PC-3 (cell line): ENCODE measurements at regions not wholly inside any gene's neighbourhood (a gene's known extent, or its start where the extent isn't known, plus 50 kb on each side); places are given as distances from the start of the nearest gene placed in this dataset.

Source experiments
- ATAC-seq: fragments of 200-7000 bp; cut with Tn5 transposase; 2 replicates; pipeline ENCODE4 v1.9.1; 2020; ENCODE audit warnings: mild to moderate bottlenecking, moderate library complexity
- BruUV-seq: library from RNA; stranded (reverse); fragments of 400-500 nt; replicated peaks from 2 replicates; lab custom pipeline; 2021; lab: Mats Ljungman, UMichigan
- CTCF ChIA-PET: fragments of 300-600 bp; sonication (Branson Sonifier 250); formaldehyde crosslinking; loops from one replicate; lab custom pipeline; 2022; ENCODE audit warnings: antibody characterized with exemption; lab: Charles Lee
- POLR2A ChIA-PET: fragments of 300-600 bp; sonication (Branson Sonifier 250); formaldehyde crosslinking; loops from one replicate; lab custom pipeline; 2022; ENCODE audit warnings: antibody characterized with exemption; ENCODE audit not compliant: unreplicated experiment; lab: Charles Lee
- DNase-seq: peaks from one replicate; pipeline ENCODE4 v3.0.0-alpha.2; 2015
- H2AFZ ChIP-seq: fragments of 300-600 bp; sonication (generic); 2 replicates; pipeline ENCODE4 v1.6.0; 2016; ENCODE audit warnings: antibody characterized with exemption, low read length
- H3F3A ChIP-seq: fragments of 300-600 bp; sonication (generic); one replicate; pipeline ENCODE4 v1.6.0; 2017; ENCODE audit warnings: antibody characterized with exemption, low read length, control low read depth, mild to moderate bottlenecking; ENCODE audit not compliant: unreplicated experiment
- H3K27ac ChIP-seq: fragments of 300-600 bp; sonication (generic); 2 replicates; pipeline ENCODE4 v1.5.1; 2016; ENCODE audit warnings: mild to moderate bottlenecking, low read length
- H3K27me3 ChIP-seq: fragments of 300-600 bp; sonication (generic); 2 replicates; pipeline ENCODE4 v1.6.1; 2016; ENCODE audit warnings: low read length, mixed read lengths
- H3K36me3 ChIP-seq: fragments of 300-600 bp; sonication (generic); 2 replicates; pipeline ENCODE4 v1.6.1; 2016; ENCODE audit warnings: low read depth, mixed run types, low read length, mixed read lengths
- H3K4me1 ChIP-seq: fragments of 300-600 bp; sonication (generic); 2 replicates; pipeline ENCODE4 v1.5.1; 2016; ENCODE audit warnings: low read length; ENCODE audit not compliant: insufficient read depth
- H3K4me2 ChIP-seq: fragments of 300-600 bp; sonication (generic); 2 replicates; pipeline ENCODE4 v1.6.0; 2016; ENCODE audit warnings: low read length
- H3K4me3 ChIP-seq: fragments of 300-600 bp; sonication (generic); 2 replicates; pipeline ENCODE4 v1.5.1; 2016; ENCODE audit warnings: mild to moderate bottlenecking, low read length, mixed read lengths
- H3K79me2 ChIP-seq: fragments of 300-600 bp; sonication (generic); 2 replicates; pipeline ENCODE4 v1.6.1; 2017; ENCODE audit warnings: low read length, mixed read lengths
- H3K9ac ChIP-seq: fragments of 300-600 bp; sonication (generic); 2 replicates; pipeline ENCODE4 v1.6.0; 2016; ENCODE audit warnings: mild to moderate bottlenecking, low read length
- H3K9me2 ChIP-seq: fragments of 300-600 bp; sonication (generic); replicated peaks from 2 replicates; pipeline ENCODE4 v1.6.1; 2016; ENCODE audit warnings: mixed run types, low read length, mixed read lengths
- H3K9me3 ChIP-seq: fragments of 300-600 bp; sonication (generic); 2 replicates; pipeline ENCODE4 v1.6.1; 2016; ENCODE audit warnings: low read length, mixed read lengths
- H4K20me1 ChIP-seq: fragments of 300-600 bp; sonication (generic); 2 replicates; pipeline ENCODE4 v1.6.1; 2016; ENCODE audit warnings: low read length, mixed read lengths
- EZH2 ChIP-seq: fragments of 300-600 bp; sonication (generic); IDR thresholded peaks from one replicate; pipeline ENCODE4 v1.6.1; 2017; ENCODE audit warnings: antibody characterized with exemption, mild to moderate bottlenecking, low read length; ENCODE audit not compliant: unreplicated experiment
- EZH2phosphoT487 ChIP-seq: fragments of 300-600 bp; sonication (generic); IDR thresholded peaks from 2 replicates; pipeline ENCODE4 v1.6.1; 2018; ENCODE audit warnings: mild to moderate bottlenecking, antibody characterized with exemption, low read length, borderline replicate concordance
- intact Hi-C: fragments of 100-400 bp; cut with micrococcal nuclease; formaldehyde crosslinking; loops from 2 replicates; pipeline ENCODE4 v1.9.0; 2023
- TF ChIP-seq, protein P1 (sequence below): fragments of 300-600 bp; sonication (generic); conservative IDR thresholded peaks from 2 replicates; pipeline ENCODE4 v1.5.1; 2017; ENCODE audit warnings: antibody characterized with exemption, low read depth, mild to moderate bottlenecking, low read length

GRCh38 chr5:67293226-67293625 is 96.6 kb upstream of the CD180 start:
- H2AFZ ChIP-seq, result no peak overlapping the region
- no peak overlapping the region for H3K27ac ChIP-seq
- no peaks in the 10 kb centered on the region for H3K9me3 ChIP-seq
- no peaks in the 10 kb centered on the region for H4K20me1 ChIP-seq
- BruUV-seq, result no TSS peak
- no peaks in the 10 kb centered on the region for H3K4me1 ChIP-seq
- no peaks in the 10 kb centered on the region for H3K79me2 ChIP-seq
- no peak overlapping the region for H3K9ac ChIP-seq
- H3K4me3 ChIP-seq, result no peak overlapping the region
- no peaks in the 10 kb centered on the region for H3K36me3 ChIP-seq
- DNase-seq (no peak), ATAC-seq (no peak)
- H3K9me2 ChIP-seq, result no peaks in the 10 kb centered on the region
- intact Hi-C loops, result no loop called here
- ChIA-PET CTCF (no interaction called here), POLR2A (no interaction called here)
- H3K4me2 ChIP-seq, result no peak overlapping the region
- no peaks in the 10 kb centered on the region for H3F3A ChIP-seq
- H3K27me3 ChIP-seq, result no peaks in the 10 kb centered on the region
- TF ChIP-seq, protein P1, sequence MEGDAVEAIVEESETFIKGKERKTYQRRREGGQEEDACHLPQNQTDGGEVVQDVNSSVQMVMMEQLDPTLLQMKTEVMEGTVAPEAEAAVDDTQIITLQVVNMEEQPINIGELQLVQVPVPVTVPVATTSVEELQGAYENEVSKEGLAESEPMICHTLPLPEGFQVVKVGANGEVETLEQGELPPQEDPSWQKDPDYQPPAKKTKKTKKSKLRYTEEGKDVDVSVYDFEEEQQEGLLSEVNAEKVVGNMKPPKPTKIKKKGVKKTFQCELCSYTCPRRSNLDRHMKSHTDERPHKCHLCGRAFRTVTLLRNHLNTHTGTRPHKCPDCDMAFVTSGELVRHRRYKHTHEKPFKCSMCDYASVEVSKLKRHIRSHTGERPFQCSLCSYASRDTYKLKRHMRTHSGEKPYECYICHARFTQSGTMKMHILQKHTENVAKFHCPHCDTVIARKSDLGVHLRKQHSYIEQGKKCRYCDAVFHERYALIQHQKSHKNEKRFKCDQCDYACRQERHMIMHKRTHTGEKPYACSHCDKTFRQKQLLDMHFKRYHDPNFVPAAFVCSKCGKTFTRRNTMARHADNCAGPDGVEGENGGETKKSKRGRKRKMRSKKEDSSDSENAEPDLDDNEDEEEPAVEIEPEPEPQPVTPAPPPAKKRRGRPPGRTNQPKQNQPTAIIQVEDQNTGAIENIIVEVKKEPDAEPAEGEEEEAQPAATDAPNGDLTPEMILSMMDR, result no peak
- TF ChIP-seq EZH2phosphoT487 (no peak), EZH2 (no peak)

DNA sequence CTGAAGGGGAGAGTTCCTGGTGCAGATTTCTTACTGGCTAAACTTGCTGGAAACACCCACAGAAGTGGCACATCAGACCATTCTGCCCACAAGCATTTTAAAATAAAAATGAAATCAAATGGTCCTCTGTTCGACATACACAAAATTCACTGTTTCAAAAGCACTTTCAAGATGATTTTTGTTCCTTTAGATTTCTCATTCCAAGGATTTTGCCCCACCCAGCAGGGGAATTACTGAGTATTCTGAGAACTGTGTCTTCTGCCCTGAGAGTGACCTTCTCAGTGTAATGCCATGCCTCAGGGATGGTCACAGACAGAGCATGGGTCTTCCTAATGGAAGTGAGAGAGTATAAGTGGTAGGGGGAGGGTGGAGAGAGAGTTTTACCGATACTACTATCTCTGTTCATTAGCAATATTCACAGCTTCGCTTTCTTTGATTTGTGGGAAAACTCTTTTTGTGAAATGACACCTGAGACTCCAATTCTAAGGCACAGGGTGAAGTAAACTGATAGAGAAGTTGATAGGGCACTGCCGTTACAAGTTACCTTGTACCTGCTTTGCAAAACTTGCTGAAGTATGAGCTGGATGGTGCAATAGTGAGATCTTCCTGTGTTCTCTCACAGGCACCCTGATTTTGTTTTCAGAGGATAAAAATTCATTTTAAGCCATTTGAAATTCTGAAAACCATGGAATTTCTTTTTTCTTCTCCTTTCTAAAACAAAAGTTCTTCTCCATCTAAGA is 95.8 kb upstream of the CD180 start:
- Histone ChIP-seq H3K36me3 (no peaks in the 10 kb centered on the region), H3K9me2 (no peaks in the 10 kb centered on the region), H3K27me3 (no peaks in the 10 kb centered on the region), H3K79me2 (no peaks in the 10 kb centered on the region), H3K27ac (no peak overlapping the region), H3K4me1 (no peaks in the 10 kb centered on the region), H3K9me3 (no peaks in the 10 kb centered on the region), H3K9ac (no peak overlapping the region), H4K20me1 (no peaks in the 10 kb centered on the region), H3K4me2 (no peak overlapping the region), H2AFZ (no peak overlapping the region), H3F3A (no peaks in the 10 kb centered on the region), H3K4me3 (no peak overlapping the region)
- DNase-seq (no peak), ATAC-seq (no peak)
- ChIA-PET POLR2A (no interaction called here), CTCF (no interaction called here)
- BruUV-seq, result no TSS peak
- TF ChIP-seq, protein P1, result no peak
- TF ChIP-seq EZH2 (no peak), EZH2phosphoT487 (no peak)
- intact Hi-C loops, result no loop called here

- no TSS peak for BruUV-seq
- TF ChIP-seq EZH2phosphoT487 (no peak), EZH2 (no peak)
- TF ChIP-seq, protein P1, result no peak
- H3K9me3 ChIP-seq, result no peaks in the 10 kb centered on the region
- H3F3A ChIP-seq, result no peaks in the 10 kb centered on the region
- no peak overlapping the region for H3K27ac ChIP-seq
- no peak overlapping the region for H3K9ac ChIP-seq
- H3K4me1 ChIP-seq, result no peaks in the 10 kb centered on the region
- ATAC-seq (no peak), DNase-seq (no peak)
- intact Hi-C loops, result no loop called here
- no peak overlapping the region for H3K4me3 ChIP-seq
- H3K9me2 ChIP-seq, result no peaks in the 10 kb centered on the region
- H3K36me3 ChIP-seq, result no peaks in the 10 kb centered on the region
- H3K79me2 ChIP-seq, result no peaks in the 10 kb centered on the region
- POLR2A ChIA-PET, result no interaction called here
- H3K27me3 ChIP-seq, result no peaks in the 10 kb centered on the region
- H3K4me2 ChIP-seq, result no peak overlapping the region
- no peaks in the 10 kb centered on the region for H4K20me1 ChIP-seq
- H2AFZ ChIP-seq, result no peak overlapping the region
- CTCF ChIA-PET, result no interaction called here
Observed at GRCh38 chr5:67291671-67292070, 95.1 kb upstream of the CD180 start.
